Activated CD8-positive, alpha-beta T cell treated with anti-CD3 and anti-CD28 coated beads for 36 hours (primary cell): ENCODE measurements at regions not wholly inside any gene's neighbourhood (a gene's known extent, or its start where the extent isn't known, plus 50 kb on each side); places are given as distances from the start of the nearest gene placed in this dataset.
"Not testable (repeated sequence)": the region's sequence is repeated elsewhere in the genome, so short reads cannot be mapped to it uniquely, and the experiment has no call there.

ENCODE experiments used
- ATAC-seq: fragments of 200-7000 bp; cut with Tn5 transposase; one replicate; pipeline ENCODE4 v1.10.0; 2021; ENCODE audit warnings: mild to moderate bottlenecking, moderate library complexity
- CTCF ChIA-PET: fragments of 350-600 bp; sonication (Branson Sonifier 250); formaldehyde crosslinking; loops from one replicate; lab custom pipeline; 2021; ENCODE audit warnings: antibody characterized with exemption; lab: Charles Lee
- POLR2A ChIA-PET: fragments of 350-600 bp; sonication (Branson Sonifier 250); formaldehyde crosslinking; loops from one replicate; lab custom pipeline; 2021; ENCODE audit warnings: antibody characterized with exemption; lab: Charles Lee
- DNase-seq: peaks from one replicate; pipeline ENCODE4 v3.0.0-alpha.2; 2020
- H3K27ac Mint-ChIP-seq: one replicate; pipeline ENCODE4 v1.8.0; 2021; ENCODE audit warnings: mild to moderate bottlenecking, mixed read lengths
- H3K27me3 Mint-ChIP-seq: one replicate; pipeline ENCODE4 v1.8.0; 2021; ENCODE audit warnings: mixed read lengths
- H3K36me3 Mint-ChIP-seq: one replicate; pipeline ENCODE4 v1.8.0; 2021; ENCODE audit warnings: low read depth, mixed read lengths
- H3K4me1 Mint-ChIP-seq: one replicate; pipeline ENCODE4 v1.8.0; 2021; ENCODE audit warnings: low read depth, mixed read lengths
- H3K4me3 Mint-ChIP-seq: one replicate; pipeline ENCODE4 v1.8.0; 2021; ENCODE audit warnings: mild to moderate bottlenecking, moderate library complexity, mixed read lengths
- H3K9me3 Mint-ChIP-seq: one replicate; pipeline ENCODE4 v1.8.0; 2021; ENCODE audit warnings: mixed read lengths
- CTCF ChIP-seq: fragments of 200-600 bp; IDR thresholded peaks from one replicate; pipeline ENCODE4 v1.8.0; 2022; ENCODE audit warnings: antibody characterized with exemption, mild to moderate bottlenecking
- intact Hi-C: fragments of 100-400 bp; cut with micrococcal nuclease; formaldehyde crosslinking; loops from one replicate; pipeline ENCODE4 v1.10.0; 2022

DNA sequence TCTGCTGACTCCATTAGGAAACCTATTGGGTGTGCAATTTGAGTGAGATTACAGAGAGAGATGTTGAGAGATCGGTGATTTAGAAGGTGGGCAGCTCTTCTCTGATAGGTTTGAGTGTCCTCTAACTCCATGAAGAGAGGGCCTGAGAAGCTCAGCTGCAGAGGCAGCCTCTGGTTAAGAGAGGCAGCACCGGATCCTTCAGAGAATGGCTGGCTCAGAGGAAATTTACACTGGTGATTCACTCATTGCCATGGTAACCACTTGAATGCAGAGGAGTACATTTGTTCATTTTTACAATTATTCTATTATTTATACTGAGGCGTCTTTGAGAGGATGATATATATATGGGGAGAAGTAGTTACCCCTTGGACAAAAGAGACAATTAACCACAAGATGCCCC lies 171.7 kb downstream of the PDGFRA start:
- no peaks in the 10 kb centered on the region for H3K36me3 Mint-ChIP-seq
- intact Hi-C loops: no loop called here
- no peak overlapping the region for H3K4me3 Mint-ChIP-seq
- H3K9me3 Mint-ChIP-seq: no peaks in the 10 kb centered on the region
- no peak for ATAC-seq
- no peak overlapping the region for H3K27ac Mint-ChIP-seq
- no peak for TF ChIP-seq CTCF
- CTCF ChIA-PET: no interaction called here
- DNase-seq: no peak
- POLR2A ChIA-PET: no interaction called here
- H3K4me1 Mint-ChIP-seq: no peaks in the 10 kb centered on the region
- no peaks in the 10 kb centered on the region for H3K27me3 Mint-ChIP-seq

- H3K27ac Mint-ChIP-seq: no peak overlapping the region
- H3K9me3 Mint-ChIP-seq: no peaks in the 10 kb centered on the region
- DNase-seq (no peak), ATAC-seq (no peak)
- ChIA-PET POLR2A (no interaction called here), CTCF (no interaction called here)
- no peaks in the 10 kb centered on the region for H3K4me1 Mint-ChIP-seq
- no peak for TF ChIP-seq CTCF
- no peaks in the 10 kb centered on the region for H3K36me3 Mint-ChIP-seq
- H3K27me3 Mint-ChIP-seq: peaks cover 4% of the 10 kb centered on the region
- H3K4me3 Mint-ChIP-seq: no peak overlapping the region
- intact Hi-C loops: no loop called here
Measured at GRCh38 chr4:54402880-54403480, 173.9 kb downstream of the PDGFRA start.

GRCh38 chr4:54403700-54404453 lies 174.8 kb downstream of the PDGFRA start:
- Mint-ChIP-seq H3K4me1 (no peaks in the 10 kb centered on the region), H3K4me3 (no peak overlapping the region), H3K27ac (no peak overlapping the region), H3K9me3 (no peaks in the 10 kb centered on the region), H3K36me3 (no peaks in the 10 kb centered on the region), H3K27me3 (peaks cover 4% of the 10 kb centered on the region)
- DNase-seq (no peak), ATAC-seq (no peak)
- ChIA-PET CTCF (no interaction called here), POLR2A (no interaction called here)
- TF ChIP-seq CTCF: no peak
- intact Hi-C loops: no loop called here

DNA sequence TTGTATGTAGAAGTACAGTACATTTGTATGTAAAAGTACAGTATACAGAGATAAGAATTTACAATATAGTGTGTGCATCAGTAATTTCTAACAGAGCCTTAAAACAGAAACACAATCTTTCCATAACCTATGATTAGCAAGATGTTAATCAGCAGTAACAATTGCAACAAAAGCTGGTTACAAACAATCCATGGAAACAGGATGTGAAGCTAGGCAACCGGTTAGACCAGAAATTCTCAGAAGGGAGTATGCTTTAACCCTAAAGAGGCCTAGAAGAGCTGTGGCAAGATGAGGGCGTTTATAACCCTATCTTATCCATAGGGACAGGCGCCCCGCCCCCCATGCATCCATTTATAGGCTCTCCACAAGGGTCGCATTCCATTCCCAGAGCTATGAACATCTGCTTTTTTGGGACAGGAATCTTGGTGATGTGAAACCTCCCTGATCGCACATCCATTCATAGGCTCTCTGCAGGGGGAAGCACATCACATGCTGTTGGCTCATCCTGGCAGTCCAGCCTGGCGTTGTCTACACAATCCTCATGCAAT lies 180.3 kb downstream of the PDGFRA start:
- DNase-seq, POLR2A ChIA-PET, intact Hi-C loops, ATAC-seq, CTCF ChIA-PET, H3K27me3 Mint-ChIP-seq, H3K36me3 Mint-ChIP-seq, H3K4me3 Mint-ChIP-seq, H3K27ac Mint-ChIP-seq, H3K9me3 Mint-ChIP-seq, H3K4me1 Mint-ChIP-seq: not testable (repeated sequence)

DNA sequence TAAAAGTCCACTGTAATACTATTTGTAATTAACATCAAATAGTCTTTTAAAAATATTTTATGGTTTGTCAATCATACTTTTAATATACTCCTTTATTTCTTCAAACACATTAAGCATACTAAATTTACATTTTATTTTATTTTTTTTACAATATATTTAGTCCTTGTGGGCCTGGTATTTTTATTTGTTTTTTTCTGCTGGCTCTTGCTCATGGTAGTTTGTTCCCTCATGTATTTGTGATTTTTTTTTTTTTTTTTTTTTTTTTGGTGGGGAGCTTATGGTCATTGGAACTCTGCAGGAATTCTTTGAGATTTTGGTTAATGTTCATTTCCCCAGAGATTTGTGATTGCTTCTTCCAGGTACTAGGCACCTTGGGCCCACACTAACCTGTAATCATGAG lies 185.5 kb downstream of the PDGFRA start:
- Mint-ChIP-seq H3K27me3 (no peaks in the 10 kb centered on the region), H3K9me3 (no peaks in the 10 kb centered on the region), H3K36me3 (no peaks in the 10 kb centered on the region), H3K4me1 (no peaks in the 10 kb centered on the region), H3K4me3 (no peak overlapping the region), H3K27ac (no peak overlapping the region)
- no peak for DNase-seq
- ATAC-seq: no peak
- POLR2A ChIA-PET: interaction anchor here (0.6 kb wide), 1 partner anchor 8 kb away, joined by 3 read pairs; no protein-coding TSS in a partner anchor
- intact Hi-C loops: no loop called here
- CTCF ChIA-PET: no interaction called here
- TF ChIP-seq CTCF: no peak
